HG03457 (cell line): ENCODE measurements at regions not wholly inside any gene's neighbourhood (a gene's known extent, or its start where the extent isn't known, plus 50 kb on each side); places are given as distances from the start of the nearest gene placed in this dataset.

Experiments
- ATAC-seq: cut with Tn5 transposase; IDR thresholded peaks from one replicate; pipeline ENCODE4 v1.9.1; 2021; ENCODE audit warnings: moderate number of reproducible peaks; ENCODE audit not compliant: unreplicated experiment

- no peak for ATAC-seq
Observed at GRCh38 chr22:48588151-48588877, 1239.4 kb downstream of the BRD1 start.

- no peak for ATAC-seq
Observed at GRCh38 chr22:48587236-48587865, 1240.3 kb downstream of the BRD1 start.

- ATAC-seq = no peak
Observed at GRCh38 chr22:48586799-48587185, 1240.9 kb downstream of the BRD1 start.

GRCh38 chr22:48585916-48586798 lies 1241.5 kb downstream of the BRD1 start:
- no peak for ATAC-seq

- no peak for ATAC-seq
Observed at GRCh38 chr22:48584170-48584569, 1243.5 kb downstream of the BRD1 start.

GRCh38 chr22:48581796-48582469 lies 1245.7 kb downstream of the BRD1 start:
- ATAC-seq = no peak

GRCh38 chr22:48581205-48581766 lies 1246.4 kb downstream of the BRD1 start:
- ATAC-seq = no peak

- ATAC-seq = no peak
Observed at GRCh38 chr22:48580481-48580970, 1247.1 kb downstream of the BRD1 start.

- ATAC-seq = no peak
Observed at GRCh38 chr22:48579928-48580309, 1247.8 kb downstream of the BRD1 start.

GRCh38 chr22:48579043-48579927 lies 1248.4 kb downstream of the BRD1 start:
- ATAC-seq = no peak

- ATAC-seq = no peak
Observed at GRCh38 chr22:48578138-48579042, 1249.3 kb downstream of the BRD1 start.

GRCh38 chr22:48577691-48578090 lies 1250.0 kb downstream of the BRD1 start:
- ATAC-seq = no peak

- ATAC-seq = no peak
Observed at GRCh38 chr22:48577014-48577690, 1250.5 kb downstream of the BRD1 start.

- no peak for ATAC-seq
Observed at GRCh38 chr22:48576333-48577013, 1251.2 kb downstream of the BRD1 start.

- no peak for ATAC-seq
Observed at GRCh38 chr22:48575618-48576332, 1251.9 kb downstream of the BRD1 start.

- ATAC-seq = no peak
Observed at GRCh38 chr22:48574776-48575617, 1252.7 kb downstream of the BRD1 start.
